OCI-LY7 (cell line): ENCODE measurements at regions not wholly inside any gene's neighbourhood (a gene's known extent, or its start where the extent isn't known, plus 50 kb on each side); places are given as distances from the start of the nearest gene placed in this dataset.

Source experiments
- EZH2phosphoT487 ChIP-seq: fragments of 200-600 bp; sonication (generic); IDR thresholded peaks from 2 replicates; pipeline ENCODE4 v1.6.1; 2018; ENCODE audit warnings: low read depth, borderline replicate concordance, mild to moderate bottlenecking, mixed run types, antibody characterized with exemption, low read length, moderate library complexity, mixed read lengths
- TF ChIP-seq, protein P1 (sequence below): fragments of 200-600 bp; sonication (generic); conservative IDR thresholded peaks from 2 replicates; pipeline ENCODE4 v1.5.1; 2014; ENCODE audit warnings: mild to moderate bottlenecking, antibody characterized with exemption, low read length, moderate library complexity, mixed read lengths

DNA sequence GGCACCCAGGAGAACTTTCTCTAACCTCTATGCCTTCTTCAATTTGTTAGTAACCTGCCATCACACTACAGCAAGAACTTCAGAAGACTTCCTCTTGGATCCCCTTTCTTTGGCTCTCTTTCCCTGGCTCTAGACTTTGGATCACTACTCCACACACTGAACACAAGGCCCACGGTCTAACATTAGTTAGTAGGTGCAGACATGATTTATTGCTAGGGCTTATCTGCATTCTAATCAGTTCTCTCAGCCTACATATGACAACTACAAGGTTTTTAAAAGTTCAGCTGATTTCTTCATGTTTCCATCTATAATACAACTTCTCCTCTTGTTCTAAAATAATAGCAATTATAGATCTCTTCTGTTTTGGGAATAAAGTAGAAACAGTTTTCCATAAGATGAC lies 209.1 kb upstream of the ANXA10 start:
- TF ChIP-seq, protein P1, sequence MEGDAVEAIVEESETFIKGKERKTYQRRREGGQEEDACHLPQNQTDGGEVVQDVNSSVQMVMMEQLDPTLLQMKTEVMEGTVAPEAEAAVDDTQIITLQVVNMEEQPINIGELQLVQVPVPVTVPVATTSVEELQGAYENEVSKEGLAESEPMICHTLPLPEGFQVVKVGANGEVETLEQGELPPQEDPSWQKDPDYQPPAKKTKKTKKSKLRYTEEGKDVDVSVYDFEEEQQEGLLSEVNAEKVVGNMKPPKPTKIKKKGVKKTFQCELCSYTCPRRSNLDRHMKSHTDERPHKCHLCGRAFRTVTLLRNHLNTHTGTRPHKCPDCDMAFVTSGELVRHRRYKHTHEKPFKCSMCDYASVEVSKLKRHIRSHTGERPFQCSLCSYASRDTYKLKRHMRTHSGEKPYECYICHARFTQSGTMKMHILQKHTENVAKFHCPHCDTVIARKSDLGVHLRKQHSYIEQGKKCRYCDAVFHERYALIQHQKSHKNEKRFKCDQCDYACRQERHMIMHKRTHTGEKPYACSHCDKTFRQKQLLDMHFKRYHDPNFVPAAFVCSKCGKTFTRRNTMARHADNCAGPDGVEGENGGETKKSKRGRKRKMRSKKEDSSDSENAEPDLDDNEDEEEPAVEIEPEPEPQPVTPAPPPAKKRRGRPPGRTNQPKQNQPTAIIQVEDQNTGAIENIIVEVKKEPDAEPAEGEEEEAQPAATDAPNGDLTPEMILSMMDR, result no peak
- no peak for TF ChIP-seq EZH2phosphoT487
